H9 (cell line): ENCODE measurements at regions not wholly inside any gene's neighbourhood (a gene's known extent, or its start where the extent isn't known, plus 50 kb on each side); places are given as distances from the start of the nearest gene placed in this dataset.

Experiments
- DNase-seq: peaks from one replicate; pipeline ENCODE4 v3.0.0-alpha.2; 2017
- H2AFZ ChIP-seq: one replicate; pipeline ENCODE4 v1.6.1; 2013; ENCODE audit warnings: mild to moderate bottlenecking, low read length, control low read depth, moderate library complexity
- H2AK5ac ChIP-seq: 2 replicates; pipeline ENCODE4 v1.6.1; 2013; ENCODE audit warnings: low read length, control low read depth, mixed read lengths; ENCODE audit not compliant: insufficient read length
- H2BK120ac ChIP-seq: one replicate; pipeline ENCODE4 v1.6.1; 2013; ENCODE audit warnings: low read depth, mild to moderate bottlenecking, low read length, control low read depth, inconsistent platforms; ENCODE audit not compliant: poor library complexity, severe bottlenecking
- H2BK12ac ChIP-seq: 2 replicates; pipeline ENCODE4 v1.6.1; 2013; ENCODE audit warnings: low read length, control low read depth, mixed read lengths, low read depth; ENCODE audit not compliant: insufficient read length
- H2BK15ac ChIP-seq: 2 replicates; pipeline ENCODE4 v1.6.1; 2013; ENCODE audit warnings: low read depth, low read length, control low read depth
- H2BK20ac ChIP-seq: one replicate; pipeline ENCODE4 v1.6.1; 2013; ENCODE audit warnings: low read depth, mild to moderate bottlenecking, low read length, control low read depth, inconsistent platforms; ENCODE audit not compliant: poor library complexity, severe bottlenecking
- H2BK5ac ChIP-seq: 2 replicates; pipeline ENCODE4 v1.6.1; 2013; ENCODE audit warnings: low read length, control low read depth, mixed read lengths; ENCODE audit not compliant: insufficient read length
- H3K14ac ChIP-seq: 2 replicates; pipeline ENCODE4 v1.6.1; 2013; ENCODE audit warnings: low read length, control low read depth; ENCODE audit not compliant: insufficient read depth
- H3K18ac ChIP-seq: 2 replicates; pipeline ENCODE4 v1.6.1; 2013; ENCODE audit warnings: low read depth, mild to moderate bottlenecking, mixed read lengths, low read length, control low read depth; ENCODE audit not compliant: insufficient read length
- H3K23ac ChIP-seq: 2 replicates; pipeline ENCODE4 v1.6.1; 2013; ENCODE audit warnings: low read length, control low read depth, mixed read lengths, low read depth; ENCODE audit not compliant: insufficient read length
- H3K23me2 ChIP-seq: 2 replicates; pipeline ENCODE4 v1.6.1; 2013; ENCODE audit warnings: low read depth, mild to moderate bottlenecking, mixed read lengths, low read length, control low read depth; ENCODE audit not compliant: insufficient read length, poor library complexity, severe bottlenecking
- H3K27ac ChIP-seq: 2 replicates; pipeline ENCODE4 v1.5.1; 2013; ENCODE audit warnings: low read length, control low read depth, mixed read lengths, low read depth; ENCODE audit not compliant: insufficient read length
- H3K27me3 ChIP-seq: 2 replicates; pipeline ENCODE4 v1.6.1; 2013; ENCODE audit warnings: low read length, control low read depth, inconsistent platforms; ENCODE audit not compliant: insufficient read depth
- H3K4ac ChIP-seq: 2 replicates; pipeline ENCODE4 v1.6.1; 2013; ENCODE audit warnings: low read depth, mild to moderate bottlenecking, control low read depth, inconsistent platforms, low read length, moderate library complexity
- H3K4me1 ChIP-seq: 2 replicates; pipeline ENCODE4 v1.6.1; 2013; ENCODE audit warnings: low read length, control low read depth, inconsistent platforms; ENCODE audit not compliant: insufficient read depth
- H3K4me2 ChIP-seq: 2 replicates; pipeline ENCODE4 v1.6.1; 2013; ENCODE audit warnings: low read length, control low read depth, mixed read lengths; ENCODE audit not compliant: insufficient read length, insufficient read depth
- H3K56ac ChIP-seq: 2 replicates; pipeline ENCODE4 v1.6.1; 2013; ENCODE audit warnings: low read depth, mild to moderate bottlenecking, mixed read lengths, low read length, control low read depth; ENCODE audit not compliant: insufficient read length
- H3K79me1 ChIP-seq: 2 replicates; pipeline ENCODE4 v1.6.1; 2013; ENCODE audit warnings: low read depth, mild to moderate bottlenecking, moderate library complexity, low read length, control low read depth, inconsistent platforms; ENCODE audit not compliant: insufficient read depth, poor library complexity, severe bottlenecking
- H3K79me2 ChIP-seq: 2 replicates; pipeline ENCODE4 v1.6.1; 2013; ENCODE audit warnings: low read length, control low read depth, inconsistent platforms; ENCODE audit not compliant: insufficient read depth
- H3K9ac ChIP-seq: 2 replicates; pipeline ENCODE4 v1.6.1; 2013; ENCODE audit warnings: low read length, control low read depth, mixed read lengths; ENCODE audit not compliant: insufficient read length; ENCODE audit errors: extremely low read depth
- H3K9me3 ChIP-seq: one replicate; pipeline ENCODE4 v1.6.1; 2013; ENCODE audit warnings: low read depth, low read length, inconsistent platforms; ENCODE audit not compliant: control insufficient read depth
- H3T11ph ChIP-seq: one replicate; pipeline ENCODE4 v1.6.1; 2013; ENCODE audit warnings: mild to moderate bottlenecking, low read length, control low read depth, inconsistent platforms
- H4K20me1 ChIP-seq: one replicate; pipeline ENCODE4 v1.6.1; 2013; ENCODE audit not compliant: control insufficient read depth, insufficient read length, insufficient read depth
- H4K5ac ChIP-seq: 2 replicates; pipeline ENCODE4 v1.6.1; 2013; ENCODE audit warnings: low read depth, mild to moderate bottlenecking, mixed read lengths, low read length, control low read depth; ENCODE audit not compliant: insufficient read length
- H4K8ac ChIP-seq: replicated peaks from 2 replicates; pipeline ENCODE4 v1.6.1; 2013; ENCODE audit warnings: low read length, control low read depth, mixed read lengths, low read depth; ENCODE audit not compliant: insufficient read length
- H4K91ac ChIP-seq: 2 replicates; pipeline ENCODE4 v1.6.1; 2013; ENCODE audit warnings: low read depth, mild to moderate bottlenecking, moderate library complexity, mixed read lengths, low read length, control low read depth; ENCODE audit not compliant: insufficient read length
- H3K27ac Mint-ChIP-seq, 3 experiments: 2 replicates in 2 of 3; 3 replicates in 1 of 3; pipeline ENCODE4 v1.8.0; 2020 to 2021; ENCODE audit warnings: mixed read lengths in 3 of 3, mild to moderate bottlenecking in 1 of 3, moderate library complexity in 1 of 3
- H3K27me3 Mint-ChIP-seq: 2 replicates; pipeline ENCODE4 v1.8.0; 2021; ENCODE audit warnings: low read depth, mild to moderate bottlenecking, moderate library complexity, mixed read lengths
- H3K36me3 Mint-ChIP-seq, 3 experiments: 2 replicates in 2 of 3; 3 replicates in 1 of 3; pipeline ENCODE4 v1.8.0; 2020 to 2021; ENCODE audit warnings: low read depth in 3 of 3, mixed read lengths in 3 of 3; ENCODE audit not compliant: insufficient read depth in 1 of 3
- H3K4me1 Mint-ChIP-seq, 2 experiments: 2 replicates each; pipeline ENCODE4 v1.8.0; 2020; ENCODE audit warnings: mixed read lengths in 2 of 2
- H3K4me3 Mint-ChIP-seq, 2 experiments: 2 replicates in 1 of 2; 3 replicates in 1 of 2; pipeline ENCODE4 v1.8.0; 2020 to 2021; ENCODE audit warnings: mild to moderate bottlenecking in 2 of 2, mixed read lengths in 2 of 2, moderate library complexity in 1 of 2
- H3K9me3 Mint-ChIP-seq, 2 experiments: 2 replicates in 1 of 2; 3 replicates in 1 of 2; pipeline ENCODE4 v1.8.0; 2020; ENCODE audit warnings: mild to moderate bottlenecking in 2 of 2, mixed read lengths in 2 of 2, moderate library complexity in 1 of 2
- CTCF ChIP-seq: fragments of 200-600 bp; sonication (generic); conservative IDR thresholded peaks from 3 replicates; pipeline ENCODE4 v1.8.0; 2021; ENCODE audit warnings: antibody characterized with exemption, mild to moderate bottlenecking
- WGBS: extraction: QIAGEN DNeasy Blood & Tissue Kit; methylation state at CpG from one replicate; pipeline ENCODE4 v1.1.7; 2013; ENCODE audit warnings: missing lambda C conversion rate, low lambda C conversion rate, mixed read lengths; ENCODE audit not compliant: insufficient read length; ENCODE audit errors: extremely low coverage; 5-methylcytosine and 5-hydroxymethylcytosine counted together

GRCh38 chr12:41624571-41624970, 436.5 kb downstream of the PDZRN4 start:
- no peak for TF ChIP-seq CTCF
- Histone ChIP-seq H4K91ac (no peak overlapping the region), H3K27me3 (no peaks in the 10 kb centered on the region), H3K9me3 (no peaks in the 10 kb centered on the region), H3K79me2 (no peaks in the 10 kb centered on the region), H3K18ac (no peak overlapping the region), H2BK15ac (no peak overlapping the region), H3K23ac (no peak overlapping the region), H3K4me1 (no peaks in the 10 kb centered on the region), H2BK5ac (no peak overlapping the region), H3K56ac (no peak overlapping the region), H4K8ac (no peak overlapping the region), H2BK12ac (no peak overlapping the region), H3K79me1 (no peaks in the 10 kb centered on the region), H3K9ac (no peak overlapping the region), H3K27ac (no peak overlapping the region), H3T11ph (no peak overlapping the region), H3K4ac (no peak overlapping the region), H3K4me2 (no peak overlapping the region), H2BK120ac (no peak overlapping the region), H4K20me1 (no peaks in the 10 kb centered on the region), H2AK5ac (no peak overlapping the region), H4K5ac (no peak overlapping the region), H3K14ac (no peak overlapping the region), H2BK20ac (no peak overlapping the region), H3K23me2 (no peaks in the 10 kb centered on the region), H2AFZ (no peak overlapping the region)
- H3K27ac Mint-ChIP-seq = no peak overlapping the region
- WGBS = no CpG with 5 or more reads among the region's 1 CpG
- H3K36me3 Mint-ChIP-seq = peaks cover 0 to 14% (median 4%) of the 10 kb centered on the region in 3 experiments; a peak in 3 of 7 replicates
- DNase-seq = no peak
- peaks cover 4 to 9% of the 10 kb centered on the region in 2 experiments; a peak in 4 of 5 replicates for H3K9me3 Mint-ChIP-seq
- H3K4me3 Mint-ChIP-seq = no peak overlapping the region
- no peaks in the 10 kb centered on the region; the same call in none of the 2 replicates for H3K27me3 Mint-ChIP-seq
- peaks cover 11 to 22% of the 10 kb centered on the region in 2 experiments for H3K4me1 Mint-ChIP-seq
